B cell (primary cell): ENCODE measurements at regions not wholly inside any gene's neighbourhood (a gene's known extent, or its start where the extent isn't known, plus 50 kb on each side); places are given as distances from the start of the nearest gene placed in this dataset.

Experiments
- CTCF ChIP-seq: fragments of 200-600 bp; IDR thresholded peaks from one replicate; pipeline ENCODE4 v1.8.0; 2022; ENCODE audit warnings: antibody characterized with exemption, mild to moderate bottlenecking
- EZH2 ChIP-seq: IDR thresholded peaks from 2 replicates; pipeline ENCODE4 v1.6.1; 2012; ENCODE audit warnings: borderline replicate concordance, low read depth, mild to moderate bottlenecking, moderate library complexity, low read length; ENCODE audit not compliant: insufficient read depth, poor library complexity, severe bottlenecking

GRCh38 chr5:63553073-63553472 lies 409.2 kb downstream of the HTR1A start:
- TF ChIP-seq CTCF: no peak
- no peak for TF ChIP-seq EZH2
